ENCODE measurements at regions not wholly inside any gene's neighbourhood (a gene's known extent, or its start where the extent isn't known, plus 50 kb on each side); places are given as distances from the start of the nearest gene placed in this dataset.
A peak's percentile ranks its signal among the peaks of the same experiment; 100 is the strongest.

- no peaks in the 10 kb centered on the region for H3K9me3 ChIP-seq (replicated peaks)
- H3K27ac ChIP-seq: no peak overlapping the region
- H3K27me3 ChIP-seq: no peaks in the 10 kb centered on the region
- DNase-seq: no peak
- no peak overlapping the region for H3K4me3 ChIP-seq
- H3K4me1 ChIP-seq: 0 out of 2 replicates have a peak, but pooled peaks cover 2% of the 10 kb centered on the region
- no peaks in the 10 kb centered on the region for H3K36me3 ChIP-seq
Observed at GRCh38 chr3:16820485-16820884, 64.3 kb upstream of the PLCL2 start.

- no peaks in the 10 kb centered on the region for H3K36me3 ChIP-seq
- no peaks in the 10 kb centered on the region for H3K27me3 ChIP-seq
- no peak for DNase-seq
- no peak overlapping the region for H3K27ac ChIP-seq
- H3K4me3 ChIP-seq: no peak overlapping the region
- no peaks in the 10 kb centered on the region for H3K9me3 ChIP-seq (replicated peaks)
- 0 out of 2 replicates have a peak, but pooled peaks cover 2% of the 10 kb centered on the region for H3K4me1 ChIP-seq
Observed at GRCh38 chr3:16821053-16821452, 63.7 kb upstream of the PLCL2 start.

- no peaks in the 10 kb centered on the region for H3K27me3 ChIP-seq
- no peak overlapping the region for H3K4me3 ChIP-seq
- H3K36me3 ChIP-seq: no peaks in the 10 kb centered on the region
- H3K9me3 ChIP-seq (replicated peaks): no peaks in the 10 kb centered on the region
- H3K4me1 ChIP-seq: no peaks in the 10 kb centered on the region
- no peak overlapping the region for H3K27ac ChIP-seq
- DNase-seq: no peak
Observed at GRCh38 chr3:16824081-16824696, 60.6 kb upstream of the PLCL2 start.

- H3K9me3 ChIP-seq (replicated peaks): no peaks in the 10 kb centered on the region
- no peak for DNase-seq
- no peak overlapping the region for H3K4me3 ChIP-seq
- H3K27me3 ChIP-seq: no peaks in the 10 kb centered on the region
- no peaks in the 10 kb centered on the region for H3K4me1 ChIP-seq
- no peak overlapping the region for H3K27ac ChIP-seq
- no peaks in the 10 kb centered on the region for H3K36me3 ChIP-seq
Observed at GRCh38 chr3:16825617-16826204, 59.0 kb upstream of the PLCL2 start.

- no peaks in the 10 kb centered on the region for H3K27me3 ChIP-seq
- H3K4me3 ChIP-seq: no peak overlapping the region
- H3K36me3 ChIP-seq: no peaks in the 10 kb centered on the region
- peak; percentile 5 to 17 for DNase-seq
- H3K27ac ChIP-seq: no peak overlapping the region
- no peaks in the 10 kb centered on the region for H3K4me1 ChIP-seq
- no peaks in the 10 kb centered on the region for H3K9me3 ChIP-seq (replicated peaks)
Observed at GRCh38 chr3:16828815-16829214, 55.9 kb upstream of the PLCL2 start.

GRCh38 chr3:16831846-16832245 is 52.9 kb upstream of the PLCL2 start:
- no peaks in the 10 kb centered on the region for H3K36me3 ChIP-seq
- no peaks in the 10 kb centered on the region for H3K27me3 ChIP-seq
- DNase-seq: no peak
- no peak overlapping the region for H3K27ac ChIP-seq
- no peaks in the 10 kb centered on the region for H3K9me3 ChIP-seq (replicated peaks)
- H3K4me1 ChIP-seq: no peaks in the 10 kb centered on the region
- H3K4me3 ChIP-seq: no peak overlapping the region

GRCh38 chr3:16834214-16834613 is 50.5 kb upstream of the PLCL2 start:
- DNase-seq: no peak

GRCh38 chr3:16834753-16835152 is 50.0 kb upstream of the PLCL2 start:
- no peaks in the 10 kb centered on the region for H3K27me3 ChIP-seq
- no peaks in the 10 kb centered on the region for H3K36me3 ChIP-seq
- no peak overlapping the region for H3K4me3 ChIP-seq
- no peaks in the 10 kb centered on the region for H3K9me3 ChIP-seq (replicated peaks)
- peaks cover 2% of the 10 kb centered on the region; the same call in 1 of the 2 replicates for H3K4me1 ChIP-seq
- no peak overlapping the region for H3K27ac ChIP-seq
- no peak for DNase-seq

More at GRCh38 chr3:16834214-16834613, 50.5 kb upstream of the PLCL2 start:
- Histone ChIP-seq H3K27me3 (no peaks in the 10 kb centered on the region), H3K4me1 (peaks cover 2% of the 10 kb centered on the region; the same call in 1 of the 2 replicates), H3K4me3 (no peak overlapping the region), H3K36me3 (no peaks in the 10 kb centered on the region), H3K9me3 (replicated peaks) (no peaks in the 10 kb centered on the region), H3K27ac (no peak overlapping the region)

Measured in SJCRH30 (cell line).